H1 (cell line): ENCODE measurements at regions not wholly inside any gene's neighbourhood (a gene's known extent, or its start where the extent isn't known, plus 50 kb on each side); places are given as distances from the start of the nearest gene placed in this dataset.

Source experiments
- CTCF ChIP-seq, 3 experiments: IDR thresholded peaks; 1 replicate in 2 of 3; 2 replicates in 1 of 3; pipeline versions ENCODE4 v1.5.1 to v1.6.1; 2011; ENCODE audit warnings: low read length in 3 of 3, mild to moderate bottlenecking in 3 of 3, inconsistent platforms in 2 of 3, low read depth in 1 of 3, moderate library complexity in 1 of 3; ENCODE audit not compliant: insufficient read depth in 1 of 3; ENCODE audit errors: control extremely low read depth in 1 of 3
- EP300 ChIP-seq, 2 experiments: IDR thresholded peaks; 1 replicate in 1 of 2; 2 replicates in 1 of 2; pipeline ENCODE4 v1.6.1; 2011 to 2012; ENCODE audit warnings: low read depth in 2 of 2, low read length in 2 of 2, mild to moderate bottlenecking in 2 of 2, borderline replicate concordance in 1 of 2, inconsistent platforms in 1 of 2, moderate library complexity in 1 of 2
- GTF2F1 ChIP-seq: IDR thresholded peaks from 2 replicates; pipeline ENCODE4 v1.6.1; 2012; ENCODE audit warnings: low read depth, low read length, improper control_type of control experiment, borderline replicate concordance
- ZNF274 ChIP-seq: IDR thresholded peaks from 2 replicates; pipeline ENCODE4 v1.7.0; 2012; ENCODE audit warnings: low read length, borderline replicate concordance; ENCODE audit errors: extremely low read depth

GRCh38 chr6:21393441-21394165 is 199.9 kb upstream of the SOX4 start (continued):
- TF ChIP-seq CTCF (IDR thresholded peaks at IDR 0.05; ENCODE audit: control extremely low read depth in 1 of 3, insufficient read depth in 1 of 3, low read depth in 1 of 3, low read length in 3 of 3) = no peak
- no peak for TF ChIP-seq ZNF274
- no peak for TF ChIP-seq GTF2F1
- TF ChIP-seq EP300 (IDR thresholded peaks at IDR 0.05; ENCODE audit: borderline replicate concordance in 1 of 2, low read depth in 2 of 2, low read length in 2 of 2) = no peak
